ENCODE measurements at regions not wholly inside any gene's neighbourhood (a gene's known extent, or its start where the extent isn't known, plus 50 kb on each side); places are given as distances from the start of the nearest gene placed in this dataset.
"Not testable (repeated sequence)": the region's sequence is repeated elsewhere in the genome, so short reads cannot be mapped to it uniquely, and the experiment has no call there.

DNA sequence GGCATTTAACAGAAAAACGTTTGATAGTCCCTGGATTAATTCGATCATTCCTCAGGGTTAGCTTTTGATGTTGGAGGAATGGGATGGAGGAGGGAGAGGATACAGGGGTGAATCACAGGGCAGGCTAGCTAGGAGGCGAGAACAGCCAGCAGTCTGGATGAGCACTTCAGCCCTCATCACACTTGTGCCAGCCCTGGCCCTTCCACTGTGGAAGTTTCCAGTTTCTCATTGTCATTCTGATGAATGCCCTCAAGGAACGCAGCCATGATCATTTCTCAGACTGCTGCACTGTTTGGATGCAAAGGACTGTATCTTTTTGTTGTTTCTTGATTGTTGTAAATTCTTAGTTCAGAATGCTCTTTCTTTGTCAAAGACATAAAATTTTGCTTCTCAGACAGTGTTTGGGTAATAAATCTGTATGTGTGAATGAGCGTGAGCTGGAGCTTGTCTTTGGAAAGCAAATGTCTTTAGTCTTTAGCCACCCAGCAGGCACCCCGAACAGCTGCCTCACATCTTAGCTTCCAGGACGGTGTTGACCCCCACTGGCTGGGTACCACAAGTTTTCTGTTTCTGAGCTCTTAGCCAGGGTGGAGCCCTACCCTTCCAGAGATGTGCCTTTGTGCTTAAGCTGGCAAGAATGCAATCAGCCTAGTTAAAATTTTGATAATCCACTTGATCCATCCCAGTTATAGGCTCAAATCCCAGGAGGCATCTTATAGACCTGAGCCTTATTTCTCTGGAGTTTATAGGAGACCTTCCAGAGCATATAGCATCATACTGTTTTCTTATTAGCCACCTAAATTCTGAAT is 121.1 kb downstream of the PDCD6IP start:
- DNase-seq: no peak

GRCh38 chr3:33920511-33920910 is 122.1 kb downstream of the PDCD6IP start:
- DNase-seq: no peak

DNA sequence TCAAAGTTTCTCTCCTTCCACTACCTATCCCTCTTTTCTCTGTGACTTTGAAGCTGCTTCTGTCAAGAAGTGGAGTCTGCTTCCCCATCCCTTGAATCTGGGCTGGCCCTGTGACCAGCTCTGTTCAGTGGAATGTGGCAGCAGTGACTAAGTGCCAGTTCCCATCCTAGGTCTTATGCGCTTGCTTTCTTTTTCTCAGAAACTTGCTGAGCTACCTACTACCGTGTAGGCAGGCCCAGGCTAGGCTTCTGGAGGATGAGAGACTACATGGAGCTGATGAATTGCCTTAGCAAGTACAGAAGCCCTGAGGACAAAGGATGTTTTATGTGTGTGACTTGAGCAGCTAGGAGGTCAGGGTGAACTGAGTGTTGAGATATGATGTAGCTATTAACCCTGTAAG is 123.2 kb downstream of the PDCD6IP start:
- DNase-seq: no peak

DNA sequence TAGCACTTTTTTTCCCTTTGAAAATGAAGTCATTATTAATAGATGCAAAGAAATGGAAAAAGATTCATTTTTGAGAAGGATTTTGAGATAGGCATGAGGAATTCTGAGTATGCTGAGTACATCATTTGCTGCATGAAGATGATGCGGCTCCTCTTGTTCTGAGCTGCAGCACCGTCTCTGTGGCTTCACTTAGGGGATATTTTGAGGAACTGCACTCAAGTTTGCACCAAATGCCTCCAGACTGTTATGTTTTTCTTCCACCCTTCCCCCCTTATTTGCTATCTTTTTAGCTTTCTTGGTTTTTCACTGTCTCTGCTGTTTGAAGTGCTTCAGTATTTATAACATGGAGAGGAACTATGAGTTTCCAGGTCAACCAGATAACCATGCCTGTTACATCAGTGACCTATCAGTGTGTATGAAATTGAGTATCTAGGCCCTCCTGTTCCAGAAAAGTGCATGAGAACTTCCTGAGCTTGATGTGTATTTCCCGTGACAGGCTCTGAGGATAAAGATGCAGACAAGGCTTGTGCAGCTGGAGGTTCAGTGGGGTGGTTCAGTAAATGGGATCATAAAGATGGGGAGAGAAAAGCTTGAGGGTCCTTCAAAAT is 128.7 kb downstream of the PDCD6IP start:
- no peak for DNase-seq

GRCh38 chr3:33929813-33930212 is 131.4 kb downstream of the PDCD6IP start:
- DNase-seq: no peak

DNA sequence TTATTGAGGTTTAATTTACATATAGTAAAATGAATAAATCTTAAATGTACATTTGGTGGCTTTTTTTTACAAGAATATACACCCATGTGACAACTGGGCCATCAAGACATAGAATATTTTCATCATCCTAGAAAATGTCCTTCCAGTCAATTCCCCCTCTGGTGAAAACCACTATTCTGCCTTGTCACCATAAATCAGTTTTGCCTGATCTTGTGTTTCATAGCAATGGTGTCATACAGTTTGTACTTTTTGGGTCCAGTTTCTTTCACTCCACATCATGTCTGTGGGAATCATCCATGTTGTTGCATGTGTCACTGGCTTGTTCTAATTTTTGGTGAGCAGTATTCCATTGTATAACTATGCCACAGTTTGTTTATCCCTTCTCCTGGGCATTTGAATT is 133.1 kb downstream of the PDCD6IP start:
- DNase-seq: no peak

GRCh38 chr3:33932010-33932764 is 133.8 kb downstream of the PDCD6IP start:
- DNase-seq: no peak

GRCh38 chr3:33936171-33936920 is 137.9 kb downstream of the PDCD6IP start:
- no peak for DNase-seq

- DNase-seq: no peak
Measured at GRCh38 chr3:33936921-33937525, 138.6 kb downstream of the PDCD6IP start.

- DNase-seq: no peak
Measured at GRCh38 chr3:33937628-33938027, 139.2 kb downstream of the PDCD6IP start.

DNA sequence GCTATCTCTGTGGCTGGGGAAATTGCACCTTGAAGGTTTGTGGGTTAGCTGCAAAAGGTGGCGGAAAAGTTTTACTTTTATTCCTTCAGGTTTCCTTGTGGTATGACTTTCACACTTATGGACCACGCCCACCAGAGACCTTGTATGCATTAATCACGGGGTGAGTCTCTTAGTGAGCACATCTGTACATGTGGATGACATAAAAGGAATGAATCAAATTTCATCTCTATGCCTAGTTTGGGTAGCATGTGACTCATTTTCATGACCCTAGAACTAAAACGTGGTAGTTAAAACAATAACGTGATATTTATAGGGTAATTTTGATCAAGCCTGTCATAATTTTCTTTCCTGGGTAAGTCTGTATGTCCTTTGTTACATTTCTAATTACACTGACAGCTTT is 141.7 kb downstream of the PDCD6IP start:
- DNase-seq: no peak

- no peak for DNase-seq
Measured at GRCh38 chr3:33940736-33941135, 142.3 kb downstream of the PDCD6IP start.

GRCh38 chr3:33941804-33942203 is 143.4 kb downstream of the PDCD6IP start:
- DNase-seq: no peak

- no peak for DNase-seq
Measured at GRCh38 chr3:33942483-33943150, 144.2 kb downstream of the PDCD6IP start.

DNA sequence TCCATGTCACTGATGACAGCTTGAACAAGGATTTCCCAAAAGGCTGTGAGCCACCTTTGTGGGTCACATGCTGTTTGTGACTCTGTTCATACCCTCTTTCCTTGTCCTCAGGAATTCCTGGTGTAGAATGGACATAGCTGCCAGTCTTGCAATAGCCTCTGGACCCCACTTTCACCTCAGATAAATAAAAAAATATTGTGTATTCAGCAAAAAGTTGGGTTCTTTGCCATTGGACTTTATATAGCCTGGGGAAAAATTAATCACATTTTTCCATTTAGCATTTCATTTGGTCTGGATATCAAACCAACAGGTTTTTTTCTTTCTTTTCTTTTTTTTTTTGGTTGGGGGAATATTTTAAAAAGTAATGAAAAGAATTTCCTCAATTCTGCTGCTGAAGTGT is 144.8 kb downstream of the PDCD6IP start:
- DNase-seq: no peak

GRCh38 chr3:33946612-33947011 is 148.2 kb downstream of the PDCD6IP start:
- not testable (repeated sequence) for DNase-seq

GRCh38 chr3:33947272-33948195 is 149.1 kb downstream of the PDCD6IP start:
- DNase-seq: no peak

GRCh38 chr3:33949074-33949473 is 150.6 kb downstream of the PDCD6IP start:
- no peak for DNase-seq

DNA sequence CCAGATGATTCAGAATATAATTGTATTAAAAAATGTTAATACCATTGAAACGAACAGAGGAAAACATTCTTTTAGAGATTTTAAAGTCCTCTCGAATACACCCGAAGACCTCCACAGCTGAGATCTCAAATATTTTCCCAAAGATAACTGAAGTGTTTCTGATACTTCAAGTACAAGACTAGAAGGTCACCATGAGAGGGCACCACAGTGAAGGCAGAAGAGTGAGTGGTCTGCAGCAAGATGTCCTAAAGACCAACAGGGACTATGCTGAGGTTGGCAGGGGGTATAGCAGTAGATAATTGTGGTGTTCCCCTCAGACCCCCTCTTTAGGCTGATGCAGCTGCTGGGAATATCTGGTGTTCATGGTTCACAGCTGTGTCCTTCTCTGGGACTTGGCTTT is 156.5 kb downstream of the PDCD6IP start:
- DNase-seq: no peak

GRCh38 chr3:33956206-33956605 is 157.8 kb downstream of the PDCD6IP start:
- no peak for DNase-seq

GRCh38 chr3:33956776-33957175 is 158.3 kb downstream of the PDCD6IP start:
- DNase-seq: no peak
